Activated naive CD4-positive, alpha-beta T cell treated with anti-CD3 and anti-CD28 coated beads for 36 hours (primary cell): ENCODE measurements at regions not wholly inside any gene's neighbourhood (a gene's known extent, or its start where the extent isn't known, plus 50 kb on each side); places are given as distances from the start of the nearest gene placed in this dataset.

Source experiments
- CTCF ChIA-PET: fragments of 350-600 bp; sonication (Branson Sonifier 250); formaldehyde crosslinking; loops from one replicate; lab custom pipeline; 2021; ENCODE audit warnings: antibody characterized with exemption; lab: Charles Lee
- DNase-seq: peaks from one replicate; pipeline ENCODE4 v3.0.0-alpha.2; 2020
- H3K27ac Mint-ChIP-seq: one replicate; pipeline ENCODE4 v1.8.0; 2021; ENCODE audit warnings: mild to moderate bottlenecking, mixed read lengths
- H3K27me3 Mint-ChIP-seq: one replicate; pipeline ENCODE4 v1.8.0; 2021; ENCODE audit warnings: low read depth, mixed read lengths
- H3K36me3 Mint-ChIP-seq: one replicate; pipeline ENCODE4 v1.8.0; 2021; ENCODE audit warnings: low read depth, mixed read lengths
- H3K4me1 Mint-ChIP-seq: one replicate; pipeline ENCODE4 v1.8.0; 2021; ENCODE audit warnings: low read depth, mixed read lengths
- H3K4me3 Mint-ChIP-seq: one replicate; pipeline ENCODE4 v1.8.0; 2021; ENCODE audit warnings: mild to moderate bottlenecking, moderate library complexity, mixed read lengths
- H3K9me3 Mint-ChIP-seq: one replicate; pipeline ENCODE4 v1.8.0; 2021; ENCODE audit warnings: mixed read lengths
- intact Hi-C: fragments of 100-400 bp; cut with micrococcal nuclease; formaldehyde crosslinking; loops from one replicate; pipeline ENCODE4 v1.15.1; 2023

GRCh38 chr5:74201334-74202081, 439.0 kb downstream of the ENC1 start:
- no peak overlapping the region for H3K27ac Mint-ChIP-seq
- H3K36me3 Mint-ChIP-seq = no peaks in the 10 kb centered on the region
- peaks cover 5% of the 10 kb centered on the region for H3K27me3 Mint-ChIP-seq
- DNase-seq = no peak
- H3K4me1 Mint-ChIP-seq = peaks cover 2% of the 10 kb centered on the region
- H3K4me3 Mint-ChIP-seq = no peak overlapping the region
- CTCF ChIA-PET = no interaction called here
- H3K9me3 Mint-ChIP-seq = no peaks in the 10 kb centered on the region
- intact Hi-C loops = no loop called here

GRCh38 chr5:74200560-74200959, 440.0 kb downstream of the ENC1 start:
- peaks cover 2% of the 10 kb centered on the region for H3K4me1 Mint-ChIP-seq
- intact Hi-C loops = no loop called here
- CTCF ChIA-PET = no interaction called here
- H3K4me3 Mint-ChIP-seq = no peak overlapping the region
- no peaks in the 10 kb centered on the region for H3K36me3 Mint-ChIP-seq
- H3K27ac Mint-ChIP-seq = no peak overlapping the region
- no peak for DNase-seq
- no peaks in the 10 kb centered on the region for H3K9me3 Mint-ChIP-seq
- H3K27me3 Mint-ChIP-seq = peaks cover 3% of the 10 kb centered on the region

GRCh38 chr5:74199436-74200210, 440.9 kb downstream of the ENC1 start:
- H3K36me3 Mint-ChIP-seq = no peaks in the 10 kb centered on the region
- CTCF ChIA-PET = no interaction called here

GRCh38 chr5:74199005-74199404, 441.5 kb downstream of the ENC1 start:
- Mint-ChIP-seq H3K4me3 (no peak overlapping the region), H3K9me3 (no peaks in the 10 kb centered on the region)

More at GRCh38 chr5:74199436-74200210, 440.9 kb downstream of the ENC1 start:
- intact Hi-C loops = no loop called here
- no peak overlapping the region for H3K4me3 Mint-ChIP-seq
- H3K9me3 Mint-ChIP-seq = no peaks in the 10 kb centered on the region
- peaks cover 6% of the 10 kb centered on the region for H3K27me3 Mint-ChIP-seq
- DNase-seq = no peak
- H3K27ac Mint-ChIP-seq = no peak overlapping the region
- H3K4me1 Mint-ChIP-seq = peaks cover 2% of the 10 kb centered on the region

GRCh38 chr5:74198156-74198555, 442.4 kb downstream of the ENC1 start:
- H3K9me3 Mint-ChIP-seq = no peaks in the 10 kb centered on the region
- H3K36me3 Mint-ChIP-seq = no peaks in the 10 kb centered on the region
- CTCF ChIA-PET = interaction anchor here (0.6 kb wide), 1 partner anchor 10 kb away, joined by 3 read pairs; no protein-coding TSS in a partner anchor
- intact Hi-C loops = no loop called here
- H3K27ac Mint-ChIP-seq = no peak overlapping the region
- peaks cover 2% of the 10 kb centered on the region for H3K4me1 Mint-ChIP-seq
- H3K4me3 Mint-ChIP-seq = no peak overlapping the region
- DNase-seq = no peak
- H3K27me3 Mint-ChIP-seq = peaks cover 3% of the 10 kb centered on the region

More at GRCh38 chr5:74199005-74199404, 441.5 kb downstream of the ENC1 start:
- Mint-ChIP-seq H3K27me3 (peaks cover 5% of the 10 kb centered on the region), H3K4me1 (peaks cover 2% of the 10 kb centered on the region), H3K27ac (no peak overlapping the region), H3K36me3 (no peaks in the 10 kb centered on the region)
- intact Hi-C loops = no loop called here
- DNase-seq = peak; percentile 15
- CTCF ChIA-PET = no interaction called here

GRCh38 chr5:74196233-74196632, 444.3 kb downstream of the ENC1 start:
- CTCF ChIA-PET = interaction anchor here (0.6 kb wide), 1 partner anchor 506 kb away, joined by 3 read pairs; no protein-coding TSS in a partner anchor
- H3K4me1 Mint-ChIP-seq = no peaks in the 10 kb centered on the region

GRCh38 chr5:74194196-74194595, 446.3 kb downstream of the ENC1 start:
- DNase-seq = no peak
- no peak overlapping the region for H3K27ac Mint-ChIP-seq
- intact Hi-C loops = no loop called here
- no peak overlapping the region for H3K4me3 Mint-ChIP-seq
- CTCF ChIA-PET = no interaction called here
- H3K36me3 Mint-ChIP-seq = no peaks in the 10 kb centered on the region
- H3K27me3 Mint-ChIP-seq = peaks cover 5% of the 10 kb centered on the region
- H3K4me1 Mint-ChIP-seq = no peaks in the 10 kb centered on the region
- H3K9me3 Mint-ChIP-seq = no peaks in the 10 kb centered on the region

More at GRCh38 chr5:74196233-74196632, 444.3 kb downstream of the ENC1 start:
- H3K4me3 Mint-ChIP-seq = no peak overlapping the region
- no peak overlapping the region for H3K27ac Mint-ChIP-seq
- H3K36me3 Mint-ChIP-seq = no peaks in the 10 kb centered on the region
- peaks cover 5% of the 10 kb centered on the region for H3K27me3 Mint-ChIP-seq
- intact Hi-C loops = no loop called here
- no peaks in the 10 kb centered on the region for H3K9me3 Mint-ChIP-seq
- DNase-seq = no peak

GRCh38 chr5:74192606-74193299, 447.8 kb downstream of the ENC1 start:
- no peak overlapping the region for H3K27ac Mint-ChIP-seq
- H3K36me3 Mint-ChIP-seq = no peaks in the 10 kb centered on the region
- no peak for DNase-seq
- intact Hi-C loops = no loop called here
- CTCF ChIA-PET = no interaction called here
- peaks cover 5% of the 10 kb centered on the region for H3K27me3 Mint-ChIP-seq
- H3K4me1 Mint-ChIP-seq = no peaks in the 10 kb centered on the region
- no peak overlapping the region for H3K4me3 Mint-ChIP-seq
- no peaks in the 10 kb centered on the region for H3K9me3 Mint-ChIP-seq

- intact Hi-C loops = no loop called here
- H3K27ac Mint-ChIP-seq = no peak overlapping the region
Measured at GRCh38 chr5:74188351-74189105, 452.0 kb downstream of the ENC1 start.

GRCh38 chr5:74187757-74188156, 452.8 kb downstream of the ENC1 start:
- no peak for DNase-seq
- Mint-ChIP-seq H3K4me3 (no peak overlapping the region), H3K27me3 (peaks cover 2% of the 10 kb centered on the region), H3K27ac (no peak overlapping the region), H3K4me1 (no peaks in the 10 kb centered on the region), H3K9me3 (peaks cover 1% of the 10 kb centered on the region), H3K36me3 (no peaks in the 10 kb centered on the region)
- intact Hi-C loops = no loop called here
- CTCF ChIA-PET = interaction anchor here (0.7 kb wide), 1 partner anchor 25 kb away, joined by 3 read pairs; no protein-coding TSS in a partner anchor

More at GRCh38 chr5:74188351-74189105, 452.0 kb downstream of the ENC1 start:
- no peak for DNase-seq
- no peak overlapping the region for H3K4me3 Mint-ChIP-seq
- no peaks in the 10 kb centered on the region for H3K36me3 Mint-ChIP-seq
- H3K4me1 Mint-ChIP-seq = no peaks in the 10 kb centered on the region
- CTCF ChIA-PET = interaction anchor here (0.7 kb wide), 1 partner anchor 10 kb away, joined by 3 read pairs; no protein-coding TSS in a partner anchor
- peaks cover 1% of the 10 kb centered on the region for H3K9me3 Mint-ChIP-seq
- peaks cover 2% of the 10 kb centered on the region for H3K27me3 Mint-ChIP-seq

- Mint-ChIP-seq H3K9me3 (peaks cover 1% of the 10 kb centered on the region), H3K27me3 (peaks cover under 1% of the 10 kb centered on the region), H3K4me3 (no peak overlapping the region), H3K27ac (no peak overlapping the region), H3K36me3 (no peaks in the 10 kb centered on the region), H3K4me1 (peaks cover 6% of the 10 kb centered on the region)
- CTCF ChIA-PET = no interaction called here
- intact Hi-C loops = no loop called here
- no peak for DNase-seq
Measured at GRCh38 chr5:74186356-74187315, 453.9 kb downstream of the ENC1 start.
